ENCODE measurements at regions not wholly inside any gene's neighbourhood (a gene's known extent, or its start where the extent isn't known, plus 50 kb on each side); places are given as distances from the start of the nearest gene placed in this dataset.

DNA sequence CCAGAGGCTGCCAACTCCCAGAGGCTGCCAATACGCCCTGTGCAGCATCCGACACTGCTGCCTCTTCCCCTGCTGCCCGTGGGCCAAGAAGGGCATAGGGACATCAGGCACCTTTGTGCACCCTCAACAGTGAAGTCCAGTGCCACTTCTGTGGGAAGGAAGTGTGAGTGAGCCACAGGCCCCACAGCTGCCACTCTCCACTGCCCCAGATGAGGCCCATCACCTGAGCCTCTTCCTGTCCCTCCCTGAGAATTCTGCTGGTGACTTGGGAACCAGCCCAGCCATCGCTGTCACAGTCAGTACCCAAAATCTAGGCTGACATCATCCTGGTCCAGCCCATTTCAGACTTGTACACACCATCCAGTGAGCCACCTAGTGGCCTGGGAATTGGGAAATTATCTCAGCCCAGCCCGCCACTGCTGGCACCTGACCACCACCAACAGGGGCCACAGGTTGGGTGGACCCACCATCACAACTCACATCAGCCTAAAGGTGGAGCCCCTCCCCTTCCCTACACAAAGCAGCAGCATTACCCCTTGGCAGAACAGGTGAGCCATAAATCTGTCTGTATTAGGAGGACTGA, 733.9 kb upstream of the KLHL1 start:
- TF ChIP-seq, protein P1, sequence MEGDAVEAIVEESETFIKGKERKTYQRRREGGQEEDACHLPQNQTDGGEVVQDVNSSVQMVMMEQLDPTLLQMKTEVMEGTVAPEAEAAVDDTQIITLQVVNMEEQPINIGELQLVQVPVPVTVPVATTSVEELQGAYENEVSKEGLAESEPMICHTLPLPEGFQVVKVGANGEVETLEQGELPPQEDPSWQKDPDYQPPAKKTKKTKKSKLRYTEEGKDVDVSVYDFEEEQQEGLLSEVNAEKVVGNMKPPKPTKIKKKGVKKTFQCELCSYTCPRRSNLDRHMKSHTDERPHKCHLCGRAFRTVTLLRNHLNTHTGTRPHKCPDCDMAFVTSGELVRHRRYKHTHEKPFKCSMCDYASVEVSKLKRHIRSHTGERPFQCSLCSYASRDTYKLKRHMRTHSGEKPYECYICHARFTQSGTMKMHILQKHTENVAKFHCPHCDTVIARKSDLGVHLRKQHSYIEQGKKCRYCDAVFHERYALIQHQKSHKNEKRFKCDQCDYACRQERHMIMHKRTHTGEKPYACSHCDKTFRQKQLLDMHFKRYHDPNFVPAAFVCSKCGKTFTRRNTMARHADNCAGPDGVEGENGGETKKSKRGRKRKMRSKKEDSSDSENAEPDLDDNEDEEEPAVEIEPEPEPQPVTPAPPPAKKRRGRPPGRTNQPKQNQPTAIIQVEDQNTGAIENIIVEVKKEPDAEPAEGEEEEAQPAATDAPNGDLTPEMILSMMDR (IDR thresholded peaks at IDR 0.05): peak; percentile 27; the same call in 1 of the 2 replicates
- no peak for TF ChIP-seq ZFX (IDR thresholded peaks at IDR 0.05; ENCODE audit: borderline replicate concordance)
